Chondrocyte (in vitro differentiated cells): ENCODE measurements at regions not wholly inside any gene's neighbourhood (a gene's known extent, or its start where the extent isn't known, plus 50 kb on each side); places are given as distances from the start of the nearest gene placed in this dataset.
"Not testable (repeated sequence)": the region's sequence is repeated elsewhere in the genome, so short reads cannot be mapped to it uniquely, and the experiment has no call there.

Experiments used
- DNase-seq: peaks from one replicate; pipeline ENCODE4 v3.0.0; 2021; ENCODE audit warnings: mixed read lengths, low spot score
- H3K27ac Mint-ChIP-seq: one replicate; pipeline ENCODE4 v1.8.0; 2021; ENCODE audit warnings: mild to moderate bottlenecking, moderate library complexity, mixed read lengths; ENCODE audit not compliant: unreplicated experiment
- H3K27me3 Mint-ChIP-seq: 2 replicates; pipeline ENCODE4 v1.8.0; 2021; ENCODE audit warnings: low read depth, mixed read lengths
- H3K36me3 Mint-ChIP-seq: 2 replicates; pipeline ENCODE4 v1.8.0; 2021; ENCODE audit warnings: low read depth, mixed read lengths
- H3K4me1 Mint-ChIP-seq: 2 replicates; pipeline ENCODE4 v1.8.0; 2021; ENCODE audit warnings: low read depth, mild to moderate bottlenecking, mixed read lengths
- H3K4me3 Mint-ChIP-seq: one replicate; pipeline ENCODE4 v1.8.0; 2021; ENCODE audit warnings: mild to moderate bottlenecking, moderate library complexity, mixed read lengths; ENCODE audit not compliant: unreplicated experiment
- H3K9me3 Mint-ChIP-seq: 2 replicates; pipeline ENCODE4 v1.8.0; 2021; ENCODE audit warnings: low read depth, mixed read lengths
- TF ChIP-seq, protein P1 (sequence below): fragments of 200-600 bp; sonication (generic); IDR thresholded peaks from 2 replicates; pipeline ENCODE4 v1.5.0; 2021; ENCODE audit warnings: antibody characterized with exemption, mild to moderate bottlenecking, moderate library complexity

DNA sequence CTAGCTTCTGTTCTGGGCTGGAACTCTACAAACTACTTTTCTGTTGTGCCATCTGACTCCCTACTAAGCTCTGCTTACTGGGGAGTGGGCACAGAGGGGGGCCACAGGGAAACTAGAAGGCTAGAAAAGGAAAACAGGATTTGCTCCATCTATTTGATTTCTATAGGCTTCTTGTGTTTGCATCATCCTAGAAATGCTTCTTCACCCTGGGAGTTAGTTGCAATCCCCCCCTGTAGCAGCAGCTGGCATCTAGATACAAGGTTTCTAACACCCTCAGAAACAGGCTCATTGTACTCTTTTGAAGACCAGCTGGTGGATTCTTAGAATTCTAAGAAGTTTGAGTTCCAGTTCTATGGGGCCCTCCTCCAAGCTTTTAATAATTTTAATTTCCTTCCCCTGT lies 213.4 kb downstream of the TMA16 start:
- Mint-ChIP-seq H3K27ac (no peak overlapping the region), H3K27me3 (no peaks in the 10 kb centered on the region), H3K4me3 (no peak overlapping the region), H3K4me1 (no peaks in the 10 kb centered on the region), H3K36me3 (no peaks in the 10 kb centered on the region), H3K9me3 (no peaks in the 10 kb centered on the region)
- TF ChIP-seq, protein P1, sequence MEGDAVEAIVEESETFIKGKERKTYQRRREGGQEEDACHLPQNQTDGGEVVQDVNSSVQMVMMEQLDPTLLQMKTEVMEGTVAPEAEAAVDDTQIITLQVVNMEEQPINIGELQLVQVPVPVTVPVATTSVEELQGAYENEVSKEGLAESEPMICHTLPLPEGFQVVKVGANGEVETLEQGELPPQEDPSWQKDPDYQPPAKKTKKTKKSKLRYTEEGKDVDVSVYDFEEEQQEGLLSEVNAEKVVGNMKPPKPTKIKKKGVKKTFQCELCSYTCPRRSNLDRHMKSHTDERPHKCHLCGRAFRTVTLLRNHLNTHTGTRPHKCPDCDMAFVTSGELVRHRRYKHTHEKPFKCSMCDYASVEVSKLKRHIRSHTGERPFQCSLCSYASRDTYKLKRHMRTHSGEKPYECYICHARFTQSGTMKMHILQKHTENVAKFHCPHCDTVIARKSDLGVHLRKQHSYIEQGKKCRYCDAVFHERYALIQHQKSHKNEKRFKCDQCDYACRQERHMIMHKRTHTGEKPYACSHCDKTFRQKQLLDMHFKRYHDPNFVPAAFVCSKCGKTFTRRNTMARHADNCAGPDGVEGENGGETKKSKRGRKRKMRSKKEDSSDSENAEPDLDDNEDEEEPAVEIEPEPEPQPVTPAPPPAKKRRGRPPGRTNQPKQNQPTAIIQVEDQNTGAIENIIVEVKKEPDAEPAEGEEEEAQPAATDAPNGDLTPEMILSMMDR: no peak
- no peak for DNase-seq

DNA sequence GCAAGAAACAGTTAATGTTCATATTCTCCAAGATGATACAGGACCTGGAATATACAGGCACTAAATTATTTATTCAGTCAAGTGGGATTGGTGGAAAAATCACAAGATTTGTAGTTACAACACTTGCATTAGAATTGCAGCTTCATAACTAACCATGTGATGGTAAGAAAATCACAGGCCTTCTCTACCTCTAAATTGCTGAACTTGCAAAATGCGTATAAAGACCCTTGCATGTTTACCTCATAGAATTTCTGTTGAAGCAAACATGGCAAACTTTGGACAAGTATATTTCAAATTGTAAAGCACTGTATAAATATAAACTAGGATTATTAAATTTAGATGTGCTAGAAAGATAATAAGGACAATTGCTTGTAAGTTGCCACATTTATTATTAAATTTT lies 215.1 kb downstream of the TMA16 start:
- Mint-ChIP-seq H3K4me1 (no peaks in the 10 kb centered on the region), H3K27me3 (no peaks in the 10 kb centered on the region), H3K27ac (no peak overlapping the region), H3K4me3 (no peak overlapping the region), H3K36me3 (no peaks in the 10 kb centered on the region), H3K9me3 (no peaks in the 10 kb centered on the region)
- DNase-seq: no peak
- TF ChIP-seq, protein P1: no peak

DNA sequence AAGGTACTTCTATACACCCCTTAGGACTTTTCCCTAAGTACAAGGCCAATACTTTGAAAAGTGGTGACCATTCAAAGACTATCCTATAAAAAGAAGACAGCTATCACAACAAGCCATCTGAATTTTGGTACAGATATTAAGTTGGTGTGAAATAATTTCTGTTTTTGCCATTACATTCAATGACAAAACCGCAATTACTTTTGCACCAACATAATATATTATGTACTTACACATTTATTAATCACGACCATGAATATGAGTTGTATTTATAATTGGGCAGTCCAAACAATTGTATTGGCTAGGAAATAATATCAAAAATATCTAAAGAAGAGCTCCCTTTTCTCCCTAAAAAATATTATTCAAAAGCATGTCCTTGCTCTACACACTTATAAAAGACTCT lies 215.7 kb downstream of the TMA16 start:
- H3K27ac Mint-ChIP-seq: no peak overlapping the region
- H3K4me1 Mint-ChIP-seq: no peaks in the 10 kb centered on the region
- H3K27me3 Mint-ChIP-seq: no peaks in the 10 kb centered on the region
- no peaks in the 10 kb centered on the region for H3K36me3 Mint-ChIP-seq
- DNase-seq: no peak
- no peak overlapping the region for H3K4me3 Mint-ChIP-seq
- no peaks in the 10 kb centered on the region for H3K9me3 Mint-ChIP-seq
- TF ChIP-seq, protein P1: no peak

DNA sequence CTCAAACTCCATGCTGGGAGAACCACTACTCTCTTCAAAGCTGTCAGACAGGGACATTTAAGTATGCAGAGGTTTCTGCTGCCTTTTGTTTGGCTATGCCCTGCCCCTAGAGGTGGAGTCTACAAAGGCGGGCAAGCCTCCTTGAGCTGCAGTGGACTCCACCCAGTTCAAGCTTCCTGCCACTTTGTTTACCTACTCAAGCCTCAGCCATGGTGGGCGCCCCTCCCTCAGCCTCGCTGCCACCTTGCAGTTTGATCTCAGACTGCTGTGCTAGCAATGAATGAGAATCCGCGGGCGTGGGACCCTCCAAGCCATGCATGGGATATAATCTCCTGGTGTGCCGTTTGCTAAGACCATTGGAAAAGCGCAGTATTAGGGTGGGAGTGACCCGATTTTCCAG lies 230.0 kb downstream of the TMA16 start:
- not testable (repeated sequence) for H3K27ac Mint-ChIP-seq, H3K4me3 Mint-ChIP-seq, H3K4me1 Mint-ChIP-seq, DNase-seq, H3K27me3 Mint-ChIP-seq, H3K36me3 Mint-ChIP-seq
- peaks cover 25% of the 10 kb centered on the region for H3K9me3 Mint-ChIP-seq

DNA sequence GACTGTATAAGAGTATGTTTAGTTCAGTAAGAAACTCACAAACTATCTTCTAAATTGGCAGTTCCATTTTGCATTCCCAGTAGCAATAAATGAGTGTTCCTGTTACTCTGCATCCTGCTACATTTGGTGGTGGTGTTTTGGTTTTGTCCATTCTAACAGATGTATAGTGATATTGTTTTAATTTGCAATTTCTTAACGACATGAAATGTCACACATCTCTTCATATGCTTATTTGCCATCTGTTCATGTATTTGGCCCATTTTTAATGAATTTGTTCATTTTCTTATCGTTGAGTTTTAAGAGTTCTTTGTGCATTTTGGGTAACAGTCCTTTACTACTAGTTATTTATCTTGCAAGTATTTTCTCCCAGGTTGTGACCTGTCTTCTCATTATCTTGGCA lies 232.2 kb downstream of the TMA16 start:
- TF ChIP-seq, protein P1: no peak
- DNase-seq: no peak
- Mint-ChIP-seq H3K9me3 (peaks cover 17% of the 10 kb centered on the region), H3K27ac (no peak overlapping the region), H3K4me3 (no peak overlapping the region), H3K27me3 (peaks cover 3% of the 10 kb centered on the region), H3K4me1 (no peaks in the 10 kb centered on the region), H3K36me3 (no peaks in the 10 kb centered on the region)

DNA sequence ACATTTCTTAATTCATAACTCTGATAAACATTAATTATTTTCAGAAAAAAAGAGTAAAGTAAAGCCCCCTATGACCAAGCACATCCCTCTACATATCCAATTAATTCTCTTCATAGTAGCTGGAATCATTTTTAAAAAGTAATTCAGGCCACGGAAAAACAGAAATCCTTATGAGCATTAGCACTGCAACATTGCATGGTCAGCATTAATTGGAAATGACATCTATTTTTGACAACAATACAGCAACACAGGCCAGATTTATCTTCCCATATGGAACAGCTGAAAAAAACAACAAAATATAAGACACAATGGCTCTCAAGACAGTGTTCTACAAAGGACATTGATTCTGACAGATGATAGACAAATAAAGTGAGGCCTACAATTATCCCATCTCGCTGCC lies 236.6 kb downstream of the TMA16 start:
- peaks cover 7% of the 10 kb centered on the region for H3K27me3 Mint-ChIP-seq
- TF ChIP-seq, protein P1: no peak
- no peaks in the 10 kb centered on the region for H3K36me3 Mint-ChIP-seq
- no peak overlapping the region for H3K27ac Mint-ChIP-seq
- H3K4me1 Mint-ChIP-seq: no peaks in the 10 kb centered on the region
- DNase-seq: no peak
- no peak overlapping the region for H3K4me3 Mint-ChIP-seq
- H3K9me3 Mint-ChIP-seq: peaks cover 17% of the 10 kb centered on the region
